HCT116 (cell line): ENCODE measurements at regions not wholly inside any gene's neighbourhood (a gene's known extent, or its start where the extent isn't known, plus 50 kb on each side); places are given as distances from the start of the nearest gene placed in this dataset.

Experiments
- ATAC-seq: fragments of 200-7000 bp; cut with Tn5 transposase; 2 replicates; pipeline ENCODE4 v1.9.1; 2020; ENCODE audit warnings: mild to moderate bottlenecking, moderate library complexity
- BruUV-seq: library from RNA; stranded (reverse); fragments of 400-500 nt; replicated peaks from 2 replicates; lab custom pipeline; 2021; lab: Mats Ljungman, UMichigan
- CTCF ChIA-PET: fragments of 300-600 bp; sonication (Branson Sonifier 250); formaldehyde crosslinking; loops from one replicate; lab custom pipeline; 2021; ENCODE audit warnings: antibody characterized with exemption; lab: Charles Lee
- POLR2A ChIA-PET: fragments of 300-600, 350-600 bp; sonication (Branson Sonifier 250); formaldehyde crosslinking; loops from one replicate; lab custom pipeline; 2021; ENCODE audit warnings: antibody characterized with exemption; lab: Charles Lee
- RAD21 ChIA-PET, 2 experiments: fragments of 300-600 bp; sonication (Branson Sonifier 250); formaldehyde crosslinking; loops; one replicate each; lab custom pipeline; 2023; ENCODE audit warnings: low total read pairs in 2 of 2; ENCODE audit not compliant: uncharacterized antibody in 2 of 2, unreplicated experiment in 2 of 2, low non-redundant PET in 1 of 2; lab: Charles Lee
- DNase-seq: peaks from one replicate; pipeline ENCODE4 v3.0.0-alpha.2; 2010; ENCODE audit warnings: low read depth, low spot score
- H2AFZ ChIP-seq: fragments of 200-600 bp; shearing (Covaris generic), sonication (generic); 2 replicates; pipeline ENCODE4 v1.6.1; 2017; ENCODE audit warnings: low read depth, mixed run types, mixed read lengths, antibody characterized with exemption, low read length; ENCODE audit not compliant: poor library complexity, severe bottlenecking
- H3K27ac ChIP-seq: 2 replicates; pipeline ENCODE4 v1.5.1; 2012; ENCODE audit warnings: low read depth, low read length
- H3K27me3 ChIP-seq: fragments of 200-600 bp; sonication (generic); 2 replicates; pipeline ENCODE4 v1.6.1; 2016; ENCODE audit warnings: mixed run types, low read length, mixed read lengths; ENCODE audit not compliant: insufficient read depth
- H3K36me3 ChIP-seq, 2 experiments: fragments of 200-500 bp in 1 of 2; fragments of 200-600 bp in 1 of 2; sonication (Bioruptor generic) in 1 of 2; sonication (generic) in 1 of 2; 2 replicates each; pipeline versions ENCODE4 v1.5.1 to v1.6.1; 2014 to 2016; ENCODE audit warnings: low read length in 2 of 2, inconsistent platforms in 1 of 2, mixed read lengths in 1 of 2, mixed run types in 1 of 2; ENCODE audit not compliant: insufficient read depth in 2 of 2, control insufficient read depth in 1 of 2
- H3K4me1 ChIP-seq, 2 experiments: fragments of 200-600 bp in 1 of 2; sonication (generic) in 1 of 2; 2 replicates each; pipeline versions ENCODE4 v1.5.1 to v1.6.1; 2012 to 2017; ENCODE audit warnings: low read length in 2 of 2, inconsistent platforms in 1 of 2, mild to moderate bottlenecking in 1 of 2, mixed read lengths in 1 of 2, mixed run types in 1 of 2, moderate library complexity in 1 of 2; ENCODE audit not compliant: insufficient read depth in 2 of 2, control insufficient read depth in 1 of 2
- H3K4me2 ChIP-seq: fragments of 200-600 bp; sonication (generic); 2 replicates; pipeline ENCODE4 v1.6.1; 2017; ENCODE audit warnings: mixed run types, low read length, mixed read lengths
- H3K4me3 ChIP-seq, 2 experiments: fragments of 200-600 bp in 1 of 2; sonication (generic) in 1 of 2; replicated peaks in 1 of 2; 2 replicates each; pipeline ENCODE4 v1.5.1; 2011 to 2016; ENCODE audit warnings: low read length in 2 of 2, control low read depth in 1 of 2, low read depth in 1 of 2, mild to moderate bottlenecking in 1 of 2, mixed read lengths in 1 of 2, mixed run types in 1 of 2
- H3K79me2 ChIP-seq: fragments of 200-600 bp; sonication (generic); 2 replicates; pipeline ENCODE4 v1.6.1; 2017; ENCODE audit warnings: mild to moderate bottlenecking, mixed run types, low read length, moderate library complexity, mixed read lengths; ENCODE audit not compliant: insufficient read depth
- H3K9ac ChIP-seq: fragments of 200-600 bp; sonication (generic); 2 replicates; pipeline ENCODE4 v1.6.1; 2016; ENCODE audit warnings: low read length, mixed read lengths
- H3K9me2 ChIP-seq: fragments of 200-600 bp; sonication (generic), shearing (Covaris generic); 2 replicates; pipeline ENCODE4 v1.6.1; 2017; ENCODE audit warnings: mixed run types, mild to moderate bottlenecking, moderate library complexity; ENCODE audit not compliant: insufficient read depth
- H3K9me3 ChIP-seq, 2 experiments: fragments of 200-500 bp in 1 of 2; fragments of 200-600 bp in 1 of 2; sonication (Bioruptor generic) in 1 of 2; sonication (generic) in 1 of 2; 2 replicates each; pipeline ENCODE4 v1.6.1; 2014 to 2017; ENCODE audit warnings: low read length in 2 of 2, mixed read lengths in 2 of 2, inconsistent platforms in 1 of 2, low read depth in 1 of 2, mild to moderate bottlenecking in 1 of 2, mixed run types in 1 of 2, moderate library complexity in 1 of 2; ENCODE audit not compliant: control insufficient read depth in 1 of 2, insufficient read depth in 1 of 2
- H4K20me1 ChIP-seq: fragments of 200-600 bp; sonication (generic), shearing (Covaris generic); 2 replicates; pipeline ENCODE4 v1.6.1; 2017; ENCODE audit warnings: mixed run types, mild to moderate bottlenecking, moderate library complexity; ENCODE audit not compliant: insufficient read depth
- EGR1 ChIP-seq: IDR thresholded peaks from 2 replicates; pipeline ENCODE4 v1.6.1; 2012; ENCODE audit warnings: low read depth
- EZH2phosphoT487 ChIP-seq: fragments of 200-600 bp; IDR thresholded peaks from 2 replicates; pipeline ENCODE4 v1.6.1; 2018; ENCODE audit warnings: antibody characterized with exemption, borderline replicate concordance
- FOSL1 ChIP-seq: IDR thresholded peaks from 2 replicates; pipeline ENCODE4 v1.6.1; 2012; ENCODE audit warnings: low read depth
- JUND ChIP-seq: IDR thresholded peaks from 2 replicates; pipeline ENCODE4 v1.6.1; 2012
- POLR2A ChIP-seq: IDR thresholded peaks from 2 replicates; pipeline ENCODE4 v1.7.0; 2011; ENCODE audit warnings: borderline replicate concordance; ENCODE audit not compliant: insufficient read depth, insufficient read length; ENCODE audit errors: extremely low read depth
- RAD21 ChIP-seq: IDR thresholded peaks from 2 replicates; pipeline ENCODE4 v1.6.1; 2012; ENCODE audit warnings: low read depth, mild to moderate bottlenecking
- SIN3A ChIP-seq: IDR thresholded peaks from 2 replicates; pipeline ENCODE4 v1.6.1; 2012; ENCODE audit warnings: low read depth
- SP1 ChIP-seq: IDR thresholded peaks from 2 replicates; pipeline ENCODE4 v1.6.1; 2012; ENCODE audit warnings: low read depth
- ZBTB33 ChIP-seq: IDR thresholded peaks from 2 replicates; pipeline ENCODE4 v1.6.1; 2011; ENCODE audit warnings: mild to moderate bottlenecking, low read length, moderate library complexity; ENCODE audit not compliant: insufficient replicate concordance; ENCODE audit errors: extremely low read depth
- ZNF274 ChIP-seq: fragments of 200-500 bp; sonication (Bioruptor generic); IDR thresholded peaks from 2 replicates; pipeline ENCODE4 v1.6.1; 2014; ENCODE audit warnings: mild to moderate bottlenecking, low read depth, low read length, inconsistent platforms
- intact Hi-C: fragments of 100-400 bp; cut with micrococcal nuclease; formaldehyde crosslinking; loops from 2 replicates; pipeline ENCODE4 v1.10.0; 2022
- TF ChIP-seq, protein P1 (sequence below): IDR thresholded peaks from 2 replicates; pipeline ENCODE4 v1.6.1; 2012

- ATAC-seq: no peak
- Histone ChIP-seq H3K9me3 (peaks cover 14 to 27% of the 10 kb centered on the region in 2 experiments; a peak in 2 of 4 replicates), H3K4me1 (no peaks in the 10 kb centered on the region), H3K4me2 (no peak overlapping the region), H3K9me2 (no peaks in the 10 kb centered on the region), H3K27ac (no peak overlapping the region), H4K20me1 (no peaks in the 10 kb centered on the region), H3K9ac (no peak overlapping the region), H3K27me3 (no peaks in the 10 kb centered on the region), H3K36me3 (no peaks in the 10 kb centered on the region), H3K4me3 (no peak overlapping the region), H3K79me2 (no peaks in the 10 kb centered on the region), H2AFZ (no peak overlapping the region)
- DNase-seq: no peak
- intact Hi-C loops: no loop called here
- POLR2A ChIA-PET: no interaction called here
- BruUV-seq: no TSS peak
- CTCF ChIA-PET: no interaction called here
- RAD21 ChIA-PET: no interaction called here
- TF ChIP-seq EZH2phosphoT487 (no peak), SIN3A (no peak), POLR2A (no peak), RAD21 (no peak)
These were observed 826.5 kb downstream of the UQCRFS1 start for GRCh38 chr19:28386470-28386869.

GRCh38 chr19:28386066-28386465 is 826.9 kb downstream of the UQCRFS1 start:
- ChIA-PET RAD21 (no interaction called here), POLR2A (no interaction called here), CTCF (no interaction called here)
- Histone ChIP-seq H4K20me1 (no peaks in the 10 kb centered on the region), H3K9ac (no peak overlapping the region), H3K9me2 (no peaks in the 10 kb centered on the region), H3K27me3 (no peaks in the 10 kb centered on the region), H3K4me2 (no peak overlapping the region), H3K4me1 (no peaks in the 10 kb centered on the region), H3K4me3 (no peak overlapping the region), H3K36me3 (no peaks in the 10 kb centered on the region), H3K79me2 (no peaks in the 10 kb centered on the region), H3K27ac (no peak overlapping the region), H3K9me3 (peaks cover 14 to 27% of the 10 kb centered on the region in 2 experiments; a peak in 2 of 4 replicates), H2AFZ (no peak overlapping the region)
- TF ChIP-seq, protein P1, sequence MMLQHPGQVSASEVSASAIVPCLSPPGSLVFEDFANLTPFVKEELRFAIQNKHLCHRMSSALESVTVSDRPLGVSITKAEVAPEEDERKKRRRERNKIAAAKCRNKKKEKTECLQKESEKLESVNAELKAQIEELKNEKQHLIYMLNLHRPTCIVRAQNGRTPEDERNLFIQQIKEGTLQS: no peak
- TF ChIP-seq JUND (no peak), POLR2A (no peak), ZBTB33 (no peak), EGR1 (no peak), SP1 (no peak), ZNF274 (no peak), FOSL1 (no peak), EZH2phosphoT487 (no peak)
- ATAC-seq: no peak
- no TSS peak for BruUV-seq
- intact Hi-C loops: no loop called here
- no peak for DNase-seq
